ENCODE measurements at regions not wholly inside any gene's neighbourhood (a gene's known extent, or its start where the extent isn't known, plus 50 kb on each side); places are given as distances from the start of the nearest gene placed in this dataset.

DNA sequence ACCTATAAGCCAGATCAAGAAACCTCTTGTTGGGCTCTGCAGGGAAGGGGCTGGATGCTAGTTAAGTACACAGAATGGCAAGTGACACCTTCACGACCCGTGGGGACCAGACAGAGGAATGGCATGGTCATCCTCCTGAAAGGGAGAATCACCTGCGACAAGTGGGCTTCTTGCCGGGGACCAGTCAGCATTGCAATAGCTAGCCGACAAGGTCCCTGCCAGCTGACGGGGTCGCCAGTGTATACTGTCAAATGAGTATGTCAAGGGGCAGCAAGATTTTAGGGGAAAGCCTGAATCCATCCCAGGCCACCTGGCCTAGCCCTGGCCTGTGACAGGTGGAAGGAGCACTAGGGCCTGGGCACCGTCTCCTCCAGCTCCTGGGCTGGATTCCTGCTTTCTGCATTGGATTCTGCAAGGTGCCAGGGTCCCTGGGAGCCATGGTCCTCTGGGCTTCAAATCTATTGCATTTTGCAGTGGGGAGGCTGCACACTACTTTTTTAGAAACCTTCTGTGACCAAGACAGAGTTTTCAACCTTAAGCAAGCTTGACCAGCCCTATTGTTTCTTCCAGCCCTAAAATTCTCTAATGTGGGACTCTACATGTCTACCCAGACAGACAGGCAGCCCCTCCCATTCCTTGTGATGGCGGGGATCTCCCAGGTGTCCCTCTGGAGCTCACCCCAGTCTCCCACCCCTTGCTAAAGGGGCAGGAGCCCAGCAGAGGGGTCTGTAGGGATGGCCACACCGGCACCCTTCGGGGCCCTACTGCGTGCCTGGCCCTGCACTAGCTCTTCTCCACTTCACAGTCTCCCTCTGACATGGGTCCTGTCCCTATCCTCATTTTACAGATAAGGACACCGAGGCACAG is 178.5 kb downstream of the GLI2 start:
- in situ Hi-C loops (cut with HindIII; ENCODE audit: low pct_unique_long_range_greater_than_20kb, low sequenced_read_pairs) = no loop called here
- DNase-seq (ENCODE audit: low read depth, low spot score) = no peak

DNA sequence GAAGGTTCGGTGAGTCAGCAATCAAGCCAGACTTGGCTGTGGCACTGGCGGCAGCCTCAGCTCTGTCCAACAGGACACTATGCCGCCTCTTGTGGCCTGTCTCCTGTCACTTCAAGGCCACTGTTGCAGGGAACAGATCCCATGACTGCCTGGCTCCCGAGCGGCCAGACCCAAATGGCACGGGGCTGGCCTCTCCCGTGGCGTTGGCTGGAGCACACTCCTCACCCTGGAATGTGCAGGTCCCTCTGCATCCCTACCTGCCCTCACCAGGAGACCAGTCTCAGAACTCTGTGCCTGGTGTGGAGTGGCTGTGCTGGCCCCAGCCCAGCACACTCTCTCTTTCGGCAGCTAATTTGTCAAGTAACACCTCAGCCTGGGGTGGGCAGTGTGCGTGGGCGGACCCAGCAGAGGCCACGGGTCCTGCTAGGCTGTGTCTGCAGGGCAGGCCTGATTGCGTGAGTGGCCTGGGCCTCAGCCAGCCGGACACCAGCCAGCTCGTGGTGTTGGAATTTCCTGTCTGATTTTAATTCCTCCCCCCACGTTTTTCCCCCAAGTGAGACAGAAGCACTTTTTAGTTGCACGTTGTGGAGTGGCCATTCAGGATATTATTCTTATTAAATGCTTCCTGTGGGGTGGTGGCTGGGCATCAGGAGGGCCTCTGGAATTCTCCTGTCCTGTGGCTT is 179.3 kb downstream of the GLI2 start:
- peak; percentile 43 for DNase-seq (ENCODE audit: low read depth, low spot score)
- in situ Hi-C loops (cut with HindIII; ENCODE audit: low pct_unique_long_range_greater_than_20kb, low sequenced_read_pairs) = no loop called here

DNA sequence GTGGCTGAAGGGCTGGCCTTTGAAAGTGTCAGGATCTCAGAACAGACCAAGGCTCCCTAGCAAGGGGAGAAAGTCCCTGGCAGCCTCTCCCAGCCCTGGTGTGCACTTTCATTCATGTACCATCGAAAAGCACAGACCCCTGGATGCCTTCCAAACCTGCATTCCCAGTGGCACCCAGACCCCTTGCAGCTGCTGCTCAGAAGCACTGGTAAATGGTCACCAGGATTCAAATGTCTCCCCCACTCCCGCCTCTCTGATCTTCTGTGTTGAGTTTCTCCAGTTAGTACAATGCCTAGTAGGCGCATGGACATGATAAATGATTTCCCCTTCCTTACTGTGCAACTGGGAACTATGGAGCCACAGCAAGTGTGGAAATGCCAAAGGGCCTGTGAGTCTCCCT is 180.0 kb downstream of the GLI2 start:
- DNase-seq (ENCODE audit: low read depth, low spot score) = no peak

DNA sequence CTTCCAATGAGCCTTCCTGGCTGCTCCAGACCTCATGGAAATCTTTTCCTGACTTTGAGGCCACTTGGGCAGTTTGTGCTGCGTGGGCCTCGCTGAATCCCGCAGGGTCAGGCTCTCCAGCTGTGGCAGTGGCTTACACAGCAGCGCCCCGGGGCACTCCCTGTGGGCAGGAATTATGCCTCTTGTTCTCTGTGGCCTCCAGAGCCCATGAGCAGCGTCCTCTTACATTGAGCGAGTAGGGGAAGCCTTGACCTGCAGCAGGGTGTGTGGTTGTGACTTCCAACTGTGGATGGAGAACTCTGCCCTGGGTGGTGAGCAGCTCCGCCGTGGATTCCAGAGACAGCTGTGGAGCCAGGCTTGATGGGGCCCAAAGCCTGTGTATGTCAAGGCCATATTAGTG is 180.8 kb downstream of the GLI2 start:
- in situ Hi-C loops (cut with HindIII; ENCODE audit: low pct_unique_long_range_greater_than_20kb, low sequenced_read_pairs) = no loop called here

More for the DNA sequence above, 180.0 kb downstream of the GLI2 start:
- in situ Hi-C loops (cut with HindIII; ENCODE audit: low pct_unique_long_range_greater_than_20kb, low sequenced_read_pairs) = no loop called here

DNA sequence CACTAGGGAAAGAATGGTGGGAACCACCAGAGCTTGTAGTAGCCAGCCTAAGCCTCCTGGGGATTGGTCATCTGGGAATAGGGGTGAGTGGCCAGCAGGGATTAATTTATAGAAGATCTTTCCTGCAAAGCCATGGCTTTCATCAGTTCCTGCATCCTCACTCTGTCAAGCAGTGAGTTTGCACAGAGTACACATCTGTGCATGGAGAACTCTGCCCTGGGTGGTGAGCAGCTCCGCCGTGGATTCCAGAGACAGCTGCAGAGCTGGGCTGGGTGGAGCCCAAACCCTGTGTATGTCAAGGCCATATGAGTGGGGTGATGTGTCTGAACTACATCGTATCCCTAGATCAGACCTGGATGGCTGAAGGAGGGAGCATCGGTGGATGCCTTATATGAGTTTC is 182.2 kb downstream of the GLI2 start:
- DNase-seq (ENCODE audit: low read depth, low spot score) = no peak
- in situ Hi-C loops (cut with HindIII; ENCODE audit: low pct_unique_long_range_greater_than_20kb, low sequenced_read_pairs) = no loop called here

More for the DNA sequence above, 180.8 kb downstream of the GLI2 start:
- DNase-seq (ENCODE audit: low read depth, low spot score) = no peak

DNA sequence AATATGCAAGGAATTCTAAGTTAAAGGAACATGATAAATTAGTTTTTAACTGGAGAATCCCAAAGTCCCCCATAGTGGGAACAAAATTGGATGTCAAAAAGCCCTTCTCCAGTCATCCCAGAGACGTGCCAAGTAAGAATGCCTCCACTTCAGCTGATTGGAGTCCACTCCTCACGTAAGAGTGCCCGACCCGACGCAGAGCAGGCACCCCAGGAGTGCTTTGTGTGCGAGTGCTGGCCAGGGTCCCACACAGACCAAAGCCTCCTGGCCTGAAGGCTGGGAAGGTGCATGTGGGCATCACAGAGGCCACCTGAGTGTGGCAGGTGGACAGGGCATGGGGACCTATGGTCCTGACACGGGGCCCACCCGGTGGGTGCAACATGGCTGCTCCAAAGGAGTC is 183.5 kb downstream of the GLI2 start:
- no peak for DNase-seq (ENCODE audit: low read depth, low spot score)
- in situ Hi-C loops (cut with HindIII; ENCODE audit: low pct_unique_long_range_greater_than_20kb, low sequenced_read_pairs) = no loop called here

DNA sequence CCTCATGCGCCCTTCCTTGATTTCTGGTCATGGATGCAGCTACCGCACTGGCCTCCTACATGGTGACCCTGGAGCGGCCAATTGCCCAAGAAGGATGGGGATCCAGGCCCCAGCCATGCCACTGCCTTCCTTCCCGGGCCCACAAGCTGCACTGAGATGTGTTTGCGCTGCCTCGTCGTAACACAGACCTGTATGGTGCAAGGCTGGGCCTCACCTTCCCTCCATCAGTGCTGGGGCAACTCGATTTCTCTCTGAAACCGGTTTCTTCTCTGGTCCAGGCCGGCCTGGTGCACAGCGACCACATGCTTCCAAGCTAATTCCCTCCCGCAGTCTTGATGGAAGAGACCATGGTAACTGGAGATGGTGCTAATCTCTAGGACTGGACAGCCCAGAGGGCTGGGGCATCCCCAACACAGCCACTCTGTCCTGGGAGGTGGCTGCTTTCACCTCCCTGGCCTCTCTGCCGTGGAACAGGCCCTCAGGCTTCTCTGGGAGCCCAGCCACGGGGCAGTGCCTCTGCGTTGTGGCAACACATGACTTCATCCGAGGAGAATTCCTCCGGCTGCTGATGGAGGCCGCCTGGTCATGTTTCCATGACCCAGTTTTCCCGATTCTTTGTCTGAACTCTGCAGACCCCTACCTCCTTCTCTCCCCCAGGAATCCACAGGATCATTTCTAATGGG is 184.2 kb downstream of the GLI2 start:
- DNase-seq (ENCODE audit: low read depth, low spot score) = no peak
- in situ Hi-C loops (cut with HindIII; ENCODE audit: low pct_unique_long_range_greater_than_20kb, low sequenced_read_pairs) = no loop called here

DNA sequence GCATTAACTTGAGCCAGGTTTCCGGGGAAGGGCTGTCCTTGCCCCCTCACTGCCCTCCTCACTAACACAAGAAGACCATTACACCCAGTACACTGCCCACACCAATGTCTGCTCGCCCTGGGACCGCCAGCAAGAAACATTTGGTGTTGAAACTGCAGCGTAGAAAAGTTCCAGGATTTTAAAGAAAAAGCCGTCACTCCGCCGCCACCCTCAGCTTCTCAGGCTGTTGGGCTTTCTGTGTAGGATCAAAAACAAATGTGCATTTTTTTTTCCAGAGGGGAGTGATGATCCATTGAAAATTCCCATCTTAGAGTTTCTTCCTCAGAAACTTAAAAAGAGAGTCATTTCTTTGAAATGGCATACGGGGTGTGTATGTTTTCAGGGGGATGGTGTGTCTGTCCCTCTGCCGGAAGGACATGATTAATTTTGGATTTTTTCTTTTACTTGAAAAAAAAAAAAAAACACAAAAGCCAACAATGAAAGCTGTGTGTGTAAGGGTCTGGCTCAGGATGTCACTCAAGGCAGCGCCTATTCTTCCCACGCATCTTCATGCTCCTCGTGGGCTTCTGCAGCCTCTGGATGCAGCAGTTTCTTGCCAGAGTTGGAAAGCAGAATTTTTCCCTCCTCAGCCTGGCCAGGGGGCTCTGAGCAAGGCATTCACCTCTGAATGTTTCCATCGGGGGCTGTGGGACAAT is 184.9 kb downstream of the GLI2 start:
- in situ Hi-C loops (cut with HindIII; ENCODE audit: low pct_unique_long_range_greater_than_20kb, low sequenced_read_pairs) = no loop called here
- no peak for DNase-seq (ENCODE audit: low read depth, low spot score)

DNA sequence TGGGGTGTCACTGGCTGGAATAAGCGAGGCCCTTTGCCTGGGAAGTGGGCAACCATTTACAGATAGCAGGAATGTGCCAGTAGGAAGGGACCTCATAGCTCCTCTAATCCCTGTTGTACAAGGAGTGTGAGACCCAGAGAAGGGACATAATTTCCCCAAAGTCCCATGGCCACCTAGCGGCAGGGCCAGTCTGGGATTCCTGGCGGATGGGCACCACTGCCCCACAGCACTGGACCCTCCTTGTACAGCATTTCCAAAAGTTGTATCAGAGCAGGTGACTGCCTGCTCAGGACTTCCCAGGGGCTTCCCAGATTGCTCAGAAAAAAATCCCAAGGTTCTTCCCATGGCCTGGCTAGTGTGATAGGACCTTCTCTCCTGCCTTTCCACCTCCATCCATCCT is 185.8 kb downstream of the GLI2 start:
- in situ Hi-C loops (cut with HindIII; ENCODE audit: low pct_unique_long_range_greater_than_20kb, low sequenced_read_pairs) = no loop called here
- peak; percentile 32 for DNase-seq (ENCODE audit: low read depth, low spot score)

DNA sequence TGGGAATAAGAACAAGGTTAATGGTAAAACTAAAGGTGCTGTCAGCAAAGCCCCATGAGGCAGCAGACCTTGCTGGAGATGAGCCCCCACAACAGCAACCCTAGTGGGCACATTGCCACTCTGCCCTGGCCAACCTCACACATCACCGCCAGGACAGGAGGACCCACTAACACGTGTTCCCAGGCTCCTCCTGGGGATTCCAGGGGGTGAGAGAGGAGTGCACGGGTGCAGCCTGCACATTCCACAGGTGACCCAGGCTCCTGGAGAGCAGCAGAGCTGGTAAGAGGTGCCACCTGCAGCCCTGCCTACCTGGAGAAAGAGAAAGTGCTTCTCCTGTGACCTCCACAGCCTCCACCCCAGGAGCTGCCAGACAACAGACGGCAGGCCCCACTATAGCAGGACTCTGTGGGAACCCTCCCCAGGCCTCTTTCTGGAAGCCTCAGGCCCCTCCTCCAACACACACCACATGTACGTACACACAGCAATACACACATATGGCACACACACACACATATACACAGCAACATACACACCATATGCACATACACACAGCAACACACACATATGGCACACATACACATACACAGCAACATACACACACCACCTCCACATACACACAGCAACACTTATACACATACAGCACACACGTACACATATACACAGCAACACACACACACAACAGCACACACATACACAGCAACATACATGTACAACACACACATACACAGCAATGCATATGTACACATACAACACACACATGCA is 187.1 kb downstream of the GLI2 start:
- no peak for DNase-seq (ENCODE audit: low read depth, low spot score)
- in situ Hi-C loops (cut with HindIII; ENCODE audit: low pct_unique_long_range_greater_than_20kb, low sequenced_read_pairs) = no loop called here

DNA sequence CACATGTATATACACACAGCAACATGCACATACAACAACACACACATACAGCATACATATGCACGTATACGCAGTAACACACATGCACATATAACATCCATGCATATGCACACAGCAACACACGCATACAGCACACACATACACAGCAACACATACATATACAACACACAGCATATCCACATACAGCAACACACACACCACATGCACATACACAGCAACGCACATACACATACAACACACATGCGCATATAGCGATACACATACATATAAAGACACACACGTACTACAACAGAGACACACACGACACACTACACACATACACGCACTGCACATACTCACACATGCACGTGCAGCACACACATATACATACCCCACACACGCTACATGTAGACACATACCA is 187.8 kb downstream of the GLI2 start:
- in situ Hi-C loops (cut with HindIII; ENCODE audit: low pct_unique_long_range_greater_than_20kb, low sequenced_read_pairs) = no loop called here
- DNase-seq (ENCODE audit: low read depth, low spot score) = no peak

DNA sequence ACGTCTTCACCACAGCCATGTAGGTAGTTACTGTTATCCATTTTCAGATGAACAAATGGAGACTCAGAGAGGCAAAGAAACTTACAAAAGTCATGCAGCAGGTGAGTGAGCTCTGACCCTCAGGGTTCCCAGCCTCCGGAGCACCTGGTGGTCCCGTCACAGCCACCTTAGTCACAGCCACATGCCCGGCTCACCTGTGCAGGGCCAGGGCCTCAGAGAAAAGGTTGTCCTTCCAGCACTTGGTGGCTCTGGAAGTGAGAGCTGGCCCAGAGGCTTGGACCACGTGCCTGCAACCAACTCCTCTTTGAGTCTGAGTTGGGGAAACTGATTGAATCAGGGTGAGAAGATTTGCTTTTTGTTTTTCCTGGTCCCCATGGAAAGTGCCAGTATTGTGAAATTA is 189.3 kb downstream of the GLI2 start:
- DNase-seq (ENCODE audit: low read depth, low spot score) = no peak
- in situ Hi-C loops (cut with HindIII; ENCODE audit: low pct_unique_long_range_greater_than_20kb, low sequenced_read_pairs) = no loop called here

DNA sequence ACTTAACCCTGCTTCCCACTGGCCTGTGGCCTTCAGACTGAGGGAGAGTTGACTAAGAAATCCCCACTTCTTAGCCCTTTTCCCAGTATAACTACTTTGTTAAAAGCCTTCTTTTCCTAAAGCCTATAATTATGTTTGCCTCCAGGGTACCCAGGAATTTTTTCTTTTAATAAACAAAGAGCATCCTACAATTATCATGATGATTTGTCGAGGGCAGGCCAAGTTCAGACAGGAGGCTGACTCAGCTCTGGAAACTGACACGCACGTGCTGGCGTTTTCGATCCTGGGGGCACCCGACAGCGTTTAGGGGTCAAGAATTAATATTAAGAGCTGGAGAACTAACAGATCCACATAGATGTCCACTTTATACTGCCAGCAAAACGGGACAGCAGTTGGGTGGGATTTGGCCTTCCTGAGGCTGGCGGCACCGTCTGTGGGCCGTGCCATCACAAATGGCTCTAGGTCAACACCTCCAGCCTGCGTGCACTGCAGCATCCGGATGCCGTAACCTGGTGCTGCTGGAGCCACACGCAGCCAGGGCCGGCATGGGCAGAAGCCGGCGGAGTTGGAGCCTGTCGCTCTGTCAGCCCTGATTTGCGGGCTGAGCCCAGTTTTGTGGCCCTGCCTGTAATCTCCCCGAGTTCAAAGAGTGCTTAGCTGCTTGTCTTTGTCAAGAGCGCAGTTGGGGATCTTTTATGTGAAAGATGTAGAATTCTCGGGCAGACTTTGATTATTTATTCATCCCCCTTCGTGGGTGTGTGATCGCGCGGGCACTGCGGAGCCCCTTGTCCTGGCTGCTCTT is 191.0 kb downstream of the GLI2 start:
- in situ Hi-C loops (cut with HindIII; ENCODE audit: low pct_unique_long_range_greater_than_20kb, low sequenced_read_pairs) = no loop called here
- DNase-seq (ENCODE audit: low read depth, low spot score) = no peak

DNA sequence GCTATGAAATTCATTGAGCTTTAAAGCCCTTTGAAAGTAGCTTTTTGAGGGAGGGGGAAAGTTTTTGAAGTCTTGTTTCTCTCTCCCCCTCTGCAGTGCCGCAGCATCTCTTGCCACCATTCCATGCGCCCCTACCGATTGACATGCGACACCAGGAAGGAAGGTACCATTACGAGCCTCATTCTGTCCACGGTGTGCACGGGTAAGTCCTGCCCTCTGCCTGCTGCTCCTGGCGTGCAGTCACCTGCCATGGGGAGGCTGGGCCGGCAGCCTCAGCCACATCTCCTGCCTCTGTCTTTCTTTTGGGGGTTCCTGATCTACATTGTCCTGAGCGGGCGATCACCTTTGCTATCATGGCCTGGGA is 191.6 kb downstream of the GLI2 start:
- DNase-seq (ENCODE audit: low read depth, low spot score) = no peak
- in situ Hi-C loops (cut with HindIII; ENCODE audit: low pct_unique_long_range_greater_than_20kb, low sequenced_read_pairs) = no loop called here

DNA sequence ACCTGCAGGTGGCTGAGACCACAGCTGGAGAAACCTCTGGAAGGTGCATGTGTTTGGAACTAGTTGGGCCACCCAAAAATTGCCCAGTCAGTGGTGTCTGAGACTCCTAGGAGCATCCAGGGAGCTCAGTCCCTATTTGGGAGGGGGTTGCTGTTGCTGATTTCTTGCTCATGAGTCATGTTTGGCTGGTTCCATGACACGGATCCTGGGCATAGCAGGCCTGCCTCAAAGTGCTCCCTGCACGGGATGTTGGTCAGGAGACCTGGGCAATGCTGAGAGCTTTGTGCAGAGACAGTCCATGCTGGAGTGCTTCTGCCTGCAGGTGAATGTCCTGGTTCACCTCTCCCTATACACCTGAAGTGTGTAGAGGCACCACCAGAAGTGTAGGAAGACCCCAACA is 194.2 kb downstream of the GLI2 start:
- in situ Hi-C loops (cut with HindIII; ENCODE audit: low pct_unique_long_range_greater_than_20kb, low sequenced_read_pairs) = no loop called here
- DNase-seq (ENCODE audit: low read depth, low spot score) = no peak

DNA sequence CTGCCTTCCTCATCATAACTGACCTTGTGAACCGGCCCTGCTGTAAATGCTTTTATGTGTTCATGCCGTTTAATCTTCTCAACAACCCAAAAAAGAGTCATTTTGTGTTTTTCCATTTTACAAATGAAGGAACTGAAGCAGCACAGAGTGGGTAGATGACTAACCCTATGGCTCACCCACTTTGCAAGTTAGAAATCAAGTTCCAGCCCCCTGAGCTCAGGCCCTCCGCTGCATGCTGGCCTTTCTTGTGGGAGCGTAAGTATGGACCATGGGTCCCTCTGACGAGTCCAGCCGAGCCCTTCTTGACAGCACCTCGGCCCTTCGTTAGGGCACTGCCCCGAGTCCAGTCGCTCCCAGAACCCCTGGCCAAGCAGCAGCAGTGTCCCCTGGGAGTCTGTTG is 194.6 kb downstream of the GLI2 start:
- DNase-seq (ENCODE audit: low read depth, low spot score) = no peak
- in situ Hi-C loops (cut with HindIII; ENCODE audit: low pct_unique_long_range_greater_than_20kb, low sequenced_read_pairs) = no loop called here

DNA sequence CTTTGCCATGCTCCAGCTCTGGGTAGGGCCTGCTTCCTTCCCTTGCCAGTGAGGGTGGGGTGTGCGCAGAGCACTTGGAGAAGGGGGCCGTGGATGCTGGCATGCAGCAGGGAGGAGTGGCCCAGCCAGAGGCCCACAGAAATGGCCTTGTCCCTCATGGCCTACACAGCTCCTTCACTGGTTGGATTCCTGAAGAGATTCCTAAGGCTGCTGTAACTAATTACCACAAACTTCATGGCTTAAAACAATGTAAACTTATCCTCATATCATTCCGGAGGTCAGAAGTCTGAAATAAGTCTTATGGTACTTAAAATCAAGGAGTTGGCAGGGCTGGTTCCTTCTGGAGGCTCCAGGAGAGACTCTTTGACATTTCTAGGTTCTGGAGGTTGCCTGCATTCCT is 195.2 kb downstream of the GLI2 start:
- no peak for DNase-seq (ENCODE audit: low read depth, low spot score)
- in situ Hi-C loops (cut with HindIII; ENCODE audit: low pct_unique_long_range_greater_than_20kb, low sequenced_read_pairs) = no loop called here
